Lung (tissue), 11 donors: ENCODE measurements at regions not wholly inside any gene's neighbourhood (a gene's known extent, or its start where the extent isn't known, plus 50 kb on each side); places are given as distances from the start of the nearest gene placed in this dataset.

Experiments
- ATAC-seq: fragments of 200-7000 bp; cut with Tn5 transposase; one replicate; pipeline ENCODE4 v1.9.1; 2020; ENCODE audit warnings: moderate number of reproducible peaks; ENCODE audit not compliant: insufficient read depth, low FRiP score
- DNase-seq, 3 donors: peaks; one replicate each; pipeline ENCODE4 v3.0.0-alpha.2; 2013 to 2017
- H3K27ac ChIP-seq, 2 donors: one replicate each; pipeline ENCODE4 v1.5.1; 2013; ENCODE audit warnings: mild to moderate bottlenecking in 2 of 2, moderate library complexity in 2 of 2, control low read depth in 1 of 2, inconsistent platforms in 1 of 2, low read depth in 1 of 2, low read length in 1 of 2
- H3K27me3 ChIP-seq, 3 donors: one replicate each; pipeline ENCODE4 v1.5.1; 2013; ENCODE audit warnings: low read length in 2 of 3; ENCODE audit not compliant: control insufficient read depth in 3 of 3, insufficient read depth in 3 of 3
- H3K36me3 ChIP-seq, 4 donors: one replicate each; pipeline ENCODE4 v1.5.1; 2013; ENCODE audit warnings: low read length in 4 of 4, mild to moderate bottlenecking in 1 of 4, moderate library complexity in 1 of 4; ENCODE audit not compliant: control insufficient read depth in 4 of 4, insufficient read depth in 4 of 4
- H3K4me1 ChIP-seq, 5 donors: one replicate each; pipeline ENCODE4 v1.5.1; 2013; ENCODE audit warnings: low read length in 5 of 5, mild to moderate bottlenecking in 2 of 5, moderate library complexity in 1 of 5; ENCODE audit not compliant: control insufficient read depth in 5 of 5, insufficient read depth in 5 of 5
- H3K4me3 ChIP-seq: one replicate; pipeline ENCODE4 v1.5.1; 2013; ENCODE audit warnings: mild to moderate bottlenecking, control low read depth, moderate library complexity
- H3K9ac ChIP-seq, 2 donors: one replicate each; pipeline ENCODE4 v1.5.1; 2013; ENCODE audit warnings: low read length in 2 of 2, control low read depth in 1 of 2; ENCODE audit not compliant: insufficient read depth in 1 of 2
- H3K9me3 ChIP-seq, 4 donors: one replicate each; pipeline ENCODE4 v1.5.1; 2013; ENCODE audit warnings: low read length in 3 of 4, mild to moderate bottlenecking in 1 of 4, moderate library complexity in 1 of 4; ENCODE audit not compliant: control insufficient read depth in 4 of 4, insufficient read depth in 3 of 4
- CTCF ChIP-seq: IDR thresholded peaks from 2 replicates; pipeline ENCODE4 v1.5.1; 2012; ENCODE audit warnings: mild to moderate bottlenecking; ENCODE audit errors: control extremely low read depth, extremely low read depth
- WGBS, 2 donors: extraction: QIAGEN DNeasy Blood & Tissue Kit; methylation state at CpG; one replicate each; pipeline ENCODE4 v1.1.7; 2013; 5-methylcytosine and 5-hydroxymethylcytosine counted together
- donor health status: control.
- donor health status: control.
- donor health status: Bipolar disorder and iron deficiency.
- donor health status: healthy.
- donor health status: DM: yes; HTN: yes; CAD: no.

- WGBS, 2 donors, result 70 to 73% methylated on average over 8 of the region's 8 CpGs
- no peak for TF ChIP-seq CTCF
- no peak for DNase-seq
Observed at GRCh38 chr17:69900829-69901228, 174.2 kb upstream of the KCNJ16 start.

GRCh38 chr17:69906306-69906705 lies 168.7 kb upstream of the KCNJ16 start:
- Histone ChIP-seq H3K36me3 (no peaks in the 10 kb centered on the region), H3K27ac (no peak overlapping the region), H3K9ac (no peak overlapping the region), H3K4me1 (peaks cover 0 to 8% (median 0%) of the 10 kb centered on the region in 5 donors), H3K9me3 (no peaks in the 10 kb centered on the region), H3K27me3 (no peaks in the 10 kb centered on the region), H3K4me3 (no peak overlapping the region)
- no peak for ATAC-seq
- TF ChIP-seq CTCF, result no peak
- DNase-seq, result no peak
- WGBS, 2 donors, result 95% methylated on average over 4 of the region's 4 CpGs

More at GRCh38 chr17:69900829-69901228, 174.2 kb upstream of the KCNJ16 start:
- H3K36me3 ChIP-seq, result no peaks in the 10 kb centered on the region
- H3K27me3 ChIP-seq, result no peaks in the 10 kb centered on the region
- no peak overlapping the region for H3K4me3 ChIP-seq
- H3K9me3 ChIP-seq, result no peaks in the 10 kb centered on the region
- H3K9ac ChIP-seq, result no peak overlapping the region
- no peak for ATAC-seq
- peak overlapping the region in 1 of 2 donors; percentile 57 for H3K27ac ChIP-seq
- H3K4me1 ChIP-seq, result no peaks in the 10 kb centered on the region

GRCh38 chr17:69907132-69907847 lies 167.7 kb upstream of the KCNJ16 start:
- Histone ChIP-seq H3K4me3 (no peak overlapping the region), H3K9ac (no peak overlapping the region), H3K27me3 (no peaks in the 10 kb centered on the region), H3K27ac (no peak overlapping the region), H3K9me3 (no peaks in the 10 kb centered on the region), H3K36me3 (no peaks in the 10 kb centered on the region), H3K4me1 (peaks cover 0 to 8% (median 0%) of the 10 kb centered on the region in 5 donors)
- ATAC-seq, result no peak
- WGBS, 2 donors, result 65 to 82% methylated on average over 11 of the region's 11 CpGs
- peak; percentile 16 to 72 (median 64) for DNase-seq
- no peak for TF ChIP-seq CTCF
